ENCODE measurements at regions not wholly inside any gene's neighbourhood (a gene's known extent, or its start where the extent isn't known, plus 50 kb on each side); places are given as distances from the start of the nearest gene placed in this dataset.

DNA sequence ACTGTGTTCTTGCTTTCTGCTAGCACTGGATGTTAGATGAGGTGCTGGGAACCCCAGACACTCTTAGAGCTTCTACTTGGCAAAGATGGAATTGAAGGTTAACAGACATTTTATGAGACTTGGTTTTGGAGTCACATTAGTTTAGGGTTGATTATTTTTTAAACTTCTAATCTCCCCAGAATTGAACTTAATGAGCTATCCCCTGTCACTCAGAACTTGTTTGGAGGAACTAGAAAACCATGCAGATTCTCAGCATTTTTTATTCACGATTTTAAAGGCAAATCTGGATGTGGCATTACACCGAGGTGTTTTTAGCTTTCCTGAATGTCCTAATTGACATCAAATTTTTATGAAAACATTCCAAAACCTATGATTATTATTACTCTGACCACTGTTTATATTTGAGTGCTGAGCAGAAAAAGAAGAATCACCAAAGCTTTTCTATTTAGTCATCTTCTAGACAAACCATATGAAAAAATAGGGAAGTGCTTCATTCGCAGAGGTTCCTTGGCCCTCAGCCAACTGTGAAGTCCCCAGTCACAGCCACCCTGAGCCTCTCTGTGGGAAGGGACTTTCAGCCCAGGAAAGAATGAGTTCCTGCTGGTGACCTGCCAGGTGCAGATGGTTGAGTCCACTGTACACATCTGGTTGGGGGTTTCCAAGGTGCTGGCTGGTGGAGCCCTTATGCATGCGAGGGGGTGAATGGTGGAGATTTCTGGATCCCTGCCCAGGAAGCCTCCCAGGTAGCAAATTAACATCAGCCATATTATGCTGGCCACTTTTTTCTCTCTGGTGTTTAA, 196.0 kb upstream of the TOPAZ1 start (continued):
- no peak for TF ChIP-seq SUZ12 (IDR thresholded peaks at IDR 0.05; ENCODE audit: unreplicated experiment)
- no peak for TF ChIP-seq NFYA (IDR thresholded peaks at IDR 0.05; ENCODE audit: borderline replicate concordance, low read depth, low read length)
- TF ChIP-seq ETV6 (conservative IDR thresholded peaks at IDR 0.05 in 1 of 2, IDR thresholded peaks at IDR 0.05 in 1 of 2; ENCODE audit: borderline replicate concordance in 1 of 2, low read depth in 1 of 2) = peak in 1 of 2 experiments; percentile 59; a peak in 1 of 4 replicates
- peak; percentile 99 for TF ChIP-seq TCF12 (IDR thresholded peaks at IDR 0.05; ENCODE audit: low read depth, low read length)
- TF ChIP-seq CHD4 (IDR thresholded peaks at IDR 0.05) = no peak
- TF ChIP-seq, protein P1, sequence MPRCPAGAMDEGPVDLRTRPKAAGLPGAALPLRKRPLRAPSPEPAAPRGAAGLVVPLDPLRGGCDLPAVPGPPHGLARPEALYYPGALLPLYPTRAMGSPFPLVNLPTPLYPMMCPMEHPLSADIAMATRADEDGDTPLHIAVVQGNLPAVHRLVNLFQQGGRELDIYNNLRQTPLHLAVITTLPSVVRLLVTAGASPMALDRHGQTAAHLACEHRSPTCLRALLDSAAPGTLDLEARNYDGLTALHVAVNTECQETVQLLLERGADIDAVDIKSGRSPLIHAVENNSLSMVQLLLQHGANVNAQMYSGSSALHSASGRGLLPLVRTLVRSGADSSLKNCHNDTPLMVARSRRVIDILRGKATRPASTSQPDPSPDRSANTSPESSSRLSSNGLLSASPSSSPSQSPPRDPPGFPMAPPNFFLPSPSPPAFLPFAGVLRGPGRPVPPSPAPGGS (IDR thresholded peaks at IDR 0.05; ENCODE audit: borderline replicate concordance, insufficient read depth, low read depth, low read length, poor library complexity, severe bottlenecking) = peak; percentile 96
- no peak for TF ChIP-seq POLR2A (IDR thresholded peaks at IDR 0.05; ENCODE audit: low read depth, low read length)
- TF ChIP-seq NFXL1 (IDR thresholded peaks at IDR 0.05; ENCODE audit: borderline replicate concordance) = no peak
- TF ChIP-seq PAX8 (IDR thresholded peaks at IDR 0.05) = no peak
- TF ChIP-seq RAD21 (IDR thresholded peaks at IDR 0.05; ENCODE audit: insufficient read depth, low read depth, low read length) = no peak
- no peak for TF ChIP-seq TBL1XR1 (IDR thresholded peaks at IDR 0.05; ENCODE audit: low read depth, low read length)
- TF ChIP-seq CBX3 (IDR thresholded peaks at IDR 0.05; ENCODE audit: borderline replicate concordance, low read depth) = no peak
- TF ChIP-seq CEBPB (IDR thresholded peaks at IDR 0.05; ENCODE audit: borderline replicate concordance in 1 of 2, low read depth in 2 of 2, low read length in 2 of 2) = peak in 1 of 2 experiments; percentile 68; a peak in 1 of 4 replicates
- TF ChIP-seq, protein P2, sequence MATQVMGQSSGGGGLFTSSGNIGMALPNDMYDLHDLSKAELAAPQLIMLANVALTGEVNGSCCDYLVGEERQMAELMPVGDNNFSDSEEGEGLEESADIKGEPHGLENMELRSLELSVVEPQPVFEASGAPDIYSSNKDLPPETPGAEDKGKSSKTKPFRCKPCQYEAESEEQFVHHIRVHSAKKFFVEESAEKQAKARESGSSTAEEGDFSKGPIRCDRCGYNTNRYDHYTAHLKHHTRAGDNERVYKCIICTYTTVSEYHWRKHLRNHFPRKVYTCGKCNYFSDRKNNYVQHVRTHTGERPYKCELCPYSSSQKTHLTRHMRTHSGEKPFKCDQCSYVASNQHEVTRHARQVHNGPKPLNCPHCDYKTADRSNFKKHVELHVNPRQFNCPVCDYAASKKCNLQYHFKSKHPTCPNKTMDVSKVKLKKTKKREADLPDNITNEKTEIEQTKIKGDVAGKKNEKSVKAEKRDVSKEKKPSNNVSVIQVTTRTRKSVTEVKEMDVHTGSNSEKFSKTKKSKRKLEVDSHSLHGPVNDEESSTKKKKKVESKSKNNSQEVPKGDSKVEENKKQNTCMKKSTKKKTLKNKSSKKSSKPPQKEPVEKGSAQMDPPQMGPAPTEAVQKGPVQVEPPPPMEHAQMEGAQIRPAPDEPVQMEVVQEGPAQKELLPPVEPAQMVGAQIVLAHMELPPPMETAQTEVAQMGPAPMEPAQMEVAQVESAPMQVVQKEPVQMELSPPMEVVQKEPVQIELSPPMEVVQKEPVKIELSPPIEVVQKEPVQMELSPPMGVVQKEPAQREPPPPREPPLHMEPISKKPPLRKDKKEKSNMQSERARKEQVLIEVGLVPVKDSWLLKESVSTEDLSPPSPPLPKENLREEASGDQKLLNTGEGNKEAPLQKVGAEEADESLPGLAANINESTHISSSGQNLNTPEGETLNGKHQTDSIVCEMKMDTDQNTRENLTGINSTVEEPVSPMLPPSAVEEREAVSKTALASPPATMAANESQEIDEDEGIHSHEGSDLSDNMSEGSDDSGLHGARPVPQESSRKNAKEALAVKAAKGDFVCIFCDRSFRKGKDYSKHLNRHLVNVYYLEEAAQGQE (IDR thresholded peaks at IDR 0.05; ENCODE audit: low read depth, low read length) = no peak
- TF ChIP-seq ATF7 (IDR thresholded peaks at IDR 0.05; ENCODE audit: low read depth) = peak; percentile 95
- TF ChIP-seq, protein P3, sequence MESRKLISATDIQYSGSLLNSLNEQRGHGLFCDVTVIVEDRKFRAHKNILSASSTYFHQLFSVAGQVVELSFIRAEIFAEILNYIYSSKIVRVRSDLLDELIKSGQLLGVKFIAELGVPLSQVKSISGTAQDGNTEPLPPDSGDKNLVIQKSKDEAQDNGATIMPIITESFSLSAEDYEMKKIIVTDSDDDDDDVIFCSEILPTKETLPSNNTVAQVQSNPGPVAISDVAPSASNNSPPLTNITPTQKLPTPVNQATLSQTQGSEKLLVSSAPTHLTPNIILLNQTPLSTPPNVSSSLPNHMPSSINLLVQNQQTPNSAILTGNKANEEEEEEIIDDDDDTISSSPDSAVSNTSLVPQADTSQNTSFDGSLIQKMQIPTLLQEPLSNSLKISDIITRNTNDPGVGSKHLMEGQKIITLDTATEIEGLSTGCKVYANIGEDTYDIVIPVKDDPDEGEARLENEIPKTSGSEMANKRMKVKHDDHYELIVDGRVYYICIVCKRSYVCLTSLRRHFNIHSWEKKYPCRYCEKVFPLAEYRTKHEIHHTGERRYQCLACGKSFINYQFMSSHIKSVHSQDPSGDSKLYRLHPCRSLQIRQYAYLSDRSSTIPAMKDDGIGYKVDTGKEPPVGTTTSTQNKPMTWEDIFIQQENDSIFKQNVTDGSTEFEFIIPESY (IDR thresholded peaks at IDR 0.05) = no peak
- no peak for TF ChIP-seq HDGF (IDR thresholded peaks at IDR 0.05)
- peak; percentile 40; the same call in 1 of the 2 replicates for TF ChIP-seq ZNF24 (IDR thresholded peaks at IDR 0.05)
- TF ChIP-seq, protein P4, sequence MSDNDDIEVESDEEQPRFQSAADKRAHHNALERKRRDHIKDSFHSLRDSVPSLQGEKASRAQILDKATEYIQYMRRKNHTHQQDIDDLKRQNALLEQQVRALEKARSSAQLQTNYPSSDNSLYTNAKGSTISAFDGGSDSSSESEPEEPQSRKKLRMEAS (IDR thresholded peaks at IDR 0.05; ENCODE audit: low read depth, low read length) = no peak
- TF ChIP-seq ZBED1 (IDR thresholded peaks at IDR 0.05; ENCODE audit: borderline replicate concordance) = peak; percentile 80; the same call in 1 of the 2 replicates
- TF ChIP-seq ZNF207 (IDR thresholded peaks at IDR 0.05; ENCODE audit: borderline replicate concordance) = peak; percentile 76; the same call in 1 of the 2 replicates
- peak; percentile 95 for TF ChIP-seq DPF2 (IDR thresholded peaks at IDR 0.05)
- peak; percentile 94; the same call in 1 of the 2 replicates for TF ChIP-seq CHD1 (IDR thresholded peaks at IDR 0.05; ENCODE audit: low read depth, low read length)
- no peak for TF ChIP-seq FOS (IDR thresholded peaks at IDR 0.05; ENCODE audit: borderline replicate concordance, extremely low read depth, insufficient read length)
- no peak for TF ChIP-seq LARP7 (IDR thresholded peaks at IDR 0.05)
